HCT116 (cell line): ENCODE measurements at regions not wholly inside any gene's neighbourhood (a gene's known extent, or its start where the extent isn't known, plus 50 kb on each side); places are given as distances from the start of the nearest gene placed in this dataset.

Experiments used
- ATAC-seq: fragments of 200-7000 bp; cut with Tn5 transposase; 2 replicates; pipeline ENCODE4 v1.9.1; 2020; ENCODE audit warnings: mild to moderate bottlenecking, moderate library complexity
- BruUV-seq: library from RNA; stranded (reverse); fragments of 400-500 nt; replicated peaks from 2 replicates; lab custom pipeline; 2021; lab: Mats Ljungman, UMichigan
- CTCF ChIA-PET: fragments of 300-600 bp; sonication (Branson Sonifier 250); formaldehyde crosslinking; loops from one replicate; lab custom pipeline; 2021; ENCODE audit warnings: antibody characterized with exemption; lab: Charles Lee
- POLR2A ChIA-PET: fragments of 300-600, 350-600 bp; sonication (Branson Sonifier 250); formaldehyde crosslinking; loops from one replicate; lab custom pipeline; 2021; ENCODE audit warnings: antibody characterized with exemption; lab: Charles Lee
- RAD21 ChIA-PET, 2 experiments: fragments of 300-600 bp; sonication (Branson Sonifier 250); formaldehyde crosslinking; loops; one replicate each; lab custom pipeline; 2023; ENCODE audit warnings: low total read pairs in 2 of 2; ENCODE audit not compliant: uncharacterized antibody in 2 of 2, unreplicated experiment in 2 of 2, low non-redundant PET in 1 of 2; lab: Charles Lee
- DNase-seq: peaks from one replicate; pipeline ENCODE4 v3.0.0-alpha.2; 2010; ENCODE audit warnings: low read depth, low spot score
- H2AFZ ChIP-seq: fragments of 200-600 bp; shearing (Covaris generic), sonication (generic); 2 replicates; pipeline ENCODE4 v1.6.1; 2017; ENCODE audit warnings: low read depth, mixed run types, mixed read lengths, antibody characterized with exemption, low read length; ENCODE audit not compliant: poor library complexity, severe bottlenecking
- H3K27ac ChIP-seq: 2 replicates; pipeline ENCODE4 v1.5.1; 2012; ENCODE audit warnings: low read depth, low read length
- H3K27me3 ChIP-seq: fragments of 200-600 bp; sonication (generic); 2 replicates; pipeline ENCODE4 v1.6.1; 2016; ENCODE audit warnings: mixed run types, low read length, mixed read lengths; ENCODE audit not compliant: insufficient read depth
- H3K36me3 ChIP-seq, 2 experiments: fragments of 200-500 bp in 1 of 2; fragments of 200-600 bp in 1 of 2; sonication (Bioruptor generic) in 1 of 2; sonication (generic) in 1 of 2; 2 replicates each; pipeline versions ENCODE4 v1.5.1 to v1.6.1; 2014 to 2016; ENCODE audit warnings: low read length in 2 of 2, inconsistent platforms in 1 of 2, mixed read lengths in 1 of 2, mixed run types in 1 of 2; ENCODE audit not compliant: insufficient read depth in 2 of 2, control insufficient read depth in 1 of 2
- H3K4me1 ChIP-seq, 2 experiments: fragments of 200-600 bp in 1 of 2; sonication (generic) in 1 of 2; 2 replicates each; pipeline versions ENCODE4 v1.5.1 to v1.6.1; 2012 to 2017; ENCODE audit warnings: low read length in 2 of 2, inconsistent platforms in 1 of 2, mild to moderate bottlenecking in 1 of 2, mixed read lengths in 1 of 2, mixed run types in 1 of 2, moderate library complexity in 1 of 2; ENCODE audit not compliant: insufficient read depth in 2 of 2, control insufficient read depth in 1 of 2
- H3K4me2 ChIP-seq: fragments of 200-600 bp; sonication (generic); 2 replicates; pipeline ENCODE4 v1.6.1; 2017; ENCODE audit warnings: mixed run types, low read length, mixed read lengths
- H3K4me3 ChIP-seq, 2 experiments: fragments of 200-600 bp in 1 of 2; sonication (generic) in 1 of 2; replicated peaks in 1 of 2; 2 replicates each; pipeline ENCODE4 v1.5.1; 2011 to 2016; ENCODE audit warnings: low read length in 2 of 2, control low read depth in 1 of 2, low read depth in 1 of 2, mild to moderate bottlenecking in 1 of 2, mixed read lengths in 1 of 2, mixed run types in 1 of 2
- H3K79me2 ChIP-seq: fragments of 200-600 bp; sonication (generic); 2 replicates; pipeline ENCODE4 v1.6.1; 2017; ENCODE audit warnings: mild to moderate bottlenecking, mixed run types, low read length, moderate library complexity, mixed read lengths; ENCODE audit not compliant: insufficient read depth
- H3K9ac ChIP-seq: fragments of 200-600 bp; sonication (generic); 2 replicates; pipeline ENCODE4 v1.6.1; 2016; ENCODE audit warnings: low read length, mixed read lengths
- H3K9me2 ChIP-seq: fragments of 200-600 bp; sonication (generic), shearing (Covaris generic); 2 replicates; pipeline ENCODE4 v1.6.1; 2017; ENCODE audit warnings: mixed run types, mild to moderate bottlenecking, moderate library complexity; ENCODE audit not compliant: insufficient read depth
- H3K9me3 ChIP-seq, 2 experiments: fragments of 200-500 bp in 1 of 2; fragments of 200-600 bp in 1 of 2; sonication (Bioruptor generic) in 1 of 2; sonication (generic) in 1 of 2; 2 replicates each; pipeline ENCODE4 v1.6.1; 2014 to 2017; ENCODE audit warnings: low read length in 2 of 2, mixed read lengths in 2 of 2, inconsistent platforms in 1 of 2, low read depth in 1 of 2, mild to moderate bottlenecking in 1 of 2, mixed run types in 1 of 2, moderate library complexity in 1 of 2; ENCODE audit not compliant: control insufficient read depth in 1 of 2, insufficient read depth in 1 of 2
- H4K20me1 ChIP-seq: fragments of 200-600 bp; sonication (generic), shearing (Covaris generic); 2 replicates; pipeline ENCODE4 v1.6.1; 2017; ENCODE audit warnings: mixed run types, mild to moderate bottlenecking, moderate library complexity; ENCODE audit not compliant: insufficient read depth
- CBX3 ChIP-seq: IDR thresholded peaks from 2 replicates; pipeline ENCODE4 v1.6.1; 2012; ENCODE audit warnings: low read depth
- CEBPB ChIP-seq: IDR thresholded peaks from 2 replicates; pipeline ENCODE4 v1.6.1; 2012; ENCODE audit warnings: low read depth
- EGR1 ChIP-seq: IDR thresholded peaks from 2 replicates; pipeline ENCODE4 v1.6.1; 2012; ENCODE audit warnings: low read depth
- ELF1 ChIP-seq: IDR thresholded peaks from 2 replicates; pipeline ENCODE4 v1.6.1; 2012; ENCODE audit warnings: low read depth, borderline replicate concordance
- EZH2phosphoT487 ChIP-seq: fragments of 200-600 bp; IDR thresholded peaks from 2 replicates; pipeline ENCODE4 v1.6.1; 2018; ENCODE audit warnings: antibody characterized with exemption, borderline replicate concordance
- POLR2A ChIP-seq: IDR thresholded peaks from 2 replicates; pipeline ENCODE4 v1.7.0; 2011; ENCODE audit warnings: borderline replicate concordance; ENCODE audit not compliant: insufficient read depth, insufficient read length; ENCODE audit errors: extremely low read depth
- SIN3A ChIP-seq: IDR thresholded peaks from 2 replicates; pipeline ENCODE4 v1.6.1; 2012; ENCODE audit warnings: low read depth
- SP1 ChIP-seq: IDR thresholded peaks from 2 replicates; pipeline ENCODE4 v1.6.1; 2012; ENCODE audit warnings: low read depth
- YY1 ChIP-seq: IDR thresholded peaks from 2 replicates; pipeline ENCODE4 v1.6.1; 2011; ENCODE audit warnings: low read length, low read depth, moderate library complexity, mild to moderate bottlenecking; ENCODE audit not compliant: insufficient replicate concordance; ENCODE audit errors: extremely low read depth
- ZFX ChIP-seq: fragments of 450-650 bp; IDR thresholded peaks from 2 replicates; pipeline ENCODE4 v1.6.1; 2017
- intact Hi-C: fragments of 100-400 bp; cut with micrococcal nuclease; formaldehyde crosslinking; loops from 2 replicates; pipeline ENCODE4 v1.10.0; 2022
- TF ChIP-seq, protein P1 (sequence below): IDR thresholded peaks from 2 replicates; pipeline ENCODE4 v1.6.1; 2012; ENCODE audit warnings: low read depth
- TF ChIP-seq, protein P2 (sequence below): IDR thresholded peaks from 2 replicates; pipeline ENCODE4 v1.6.1; 2011; ENCODE audit warnings: mild to moderate bottlenecking, low read length, moderate library complexity; ENCODE audit not compliant: insufficient replicate concordance; ENCODE audit errors: extremely low read depth

GRCh38 chr11:33435216-33435615 is 178.0 kb downstream of the HIPK3 start:
- H3K4me1 ChIP-seq, result no peaks in the 10 kb centered on the region
- ChIA-PET POLR2A (no interaction called here), CTCF (no interaction called here), RAD21 (no interaction called here)
- no peak overlapping the region for H3K9ac ChIP-seq
- no peaks in the 10 kb centered on the region for H3K36me3 ChIP-seq
- no peak overlapping the region for H2AFZ ChIP-seq
- DNase-seq (no peak), ATAC-seq (no peak)
- no TSS peak for BruUV-seq
- peaks cover 0 to 4% of the 10 kb centered on the region in 2 experiments; a peak in 1 of 4 replicates for H3K9me3 ChIP-seq
- intact Hi-C loops, result no loop called here
- H3K9me2 ChIP-seq, result no peaks in the 10 kb centered on the region
- H3K79me2 ChIP-seq, result no peaks in the 10 kb centered on the region
- TF ChIP-seq CBX3 (no peak), CEBPB (no peak), YY1 (no peak), SIN3A (no peak), POLR2A (no peak), SP1 (no peak), EZH2phosphoT487 (no peak), ELF1 (no peak), EGR1 (no peak), ZFX (no peak)
- TF ChIP-seq, protein P1, sequence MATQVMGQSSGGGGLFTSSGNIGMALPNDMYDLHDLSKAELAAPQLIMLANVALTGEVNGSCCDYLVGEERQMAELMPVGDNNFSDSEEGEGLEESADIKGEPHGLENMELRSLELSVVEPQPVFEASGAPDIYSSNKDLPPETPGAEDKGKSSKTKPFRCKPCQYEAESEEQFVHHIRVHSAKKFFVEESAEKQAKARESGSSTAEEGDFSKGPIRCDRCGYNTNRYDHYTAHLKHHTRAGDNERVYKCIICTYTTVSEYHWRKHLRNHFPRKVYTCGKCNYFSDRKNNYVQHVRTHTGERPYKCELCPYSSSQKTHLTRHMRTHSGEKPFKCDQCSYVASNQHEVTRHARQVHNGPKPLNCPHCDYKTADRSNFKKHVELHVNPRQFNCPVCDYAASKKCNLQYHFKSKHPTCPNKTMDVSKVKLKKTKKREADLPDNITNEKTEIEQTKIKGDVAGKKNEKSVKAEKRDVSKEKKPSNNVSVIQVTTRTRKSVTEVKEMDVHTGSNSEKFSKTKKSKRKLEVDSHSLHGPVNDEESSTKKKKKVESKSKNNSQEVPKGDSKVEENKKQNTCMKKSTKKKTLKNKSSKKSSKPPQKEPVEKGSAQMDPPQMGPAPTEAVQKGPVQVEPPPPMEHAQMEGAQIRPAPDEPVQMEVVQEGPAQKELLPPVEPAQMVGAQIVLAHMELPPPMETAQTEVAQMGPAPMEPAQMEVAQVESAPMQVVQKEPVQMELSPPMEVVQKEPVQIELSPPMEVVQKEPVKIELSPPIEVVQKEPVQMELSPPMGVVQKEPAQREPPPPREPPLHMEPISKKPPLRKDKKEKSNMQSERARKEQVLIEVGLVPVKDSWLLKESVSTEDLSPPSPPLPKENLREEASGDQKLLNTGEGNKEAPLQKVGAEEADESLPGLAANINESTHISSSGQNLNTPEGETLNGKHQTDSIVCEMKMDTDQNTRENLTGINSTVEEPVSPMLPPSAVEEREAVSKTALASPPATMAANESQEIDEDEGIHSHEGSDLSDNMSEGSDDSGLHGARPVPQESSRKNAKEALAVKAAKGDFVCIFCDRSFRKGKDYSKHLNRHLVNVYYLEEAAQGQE, result no peak
- TF ChIP-seq, protein P2, sequence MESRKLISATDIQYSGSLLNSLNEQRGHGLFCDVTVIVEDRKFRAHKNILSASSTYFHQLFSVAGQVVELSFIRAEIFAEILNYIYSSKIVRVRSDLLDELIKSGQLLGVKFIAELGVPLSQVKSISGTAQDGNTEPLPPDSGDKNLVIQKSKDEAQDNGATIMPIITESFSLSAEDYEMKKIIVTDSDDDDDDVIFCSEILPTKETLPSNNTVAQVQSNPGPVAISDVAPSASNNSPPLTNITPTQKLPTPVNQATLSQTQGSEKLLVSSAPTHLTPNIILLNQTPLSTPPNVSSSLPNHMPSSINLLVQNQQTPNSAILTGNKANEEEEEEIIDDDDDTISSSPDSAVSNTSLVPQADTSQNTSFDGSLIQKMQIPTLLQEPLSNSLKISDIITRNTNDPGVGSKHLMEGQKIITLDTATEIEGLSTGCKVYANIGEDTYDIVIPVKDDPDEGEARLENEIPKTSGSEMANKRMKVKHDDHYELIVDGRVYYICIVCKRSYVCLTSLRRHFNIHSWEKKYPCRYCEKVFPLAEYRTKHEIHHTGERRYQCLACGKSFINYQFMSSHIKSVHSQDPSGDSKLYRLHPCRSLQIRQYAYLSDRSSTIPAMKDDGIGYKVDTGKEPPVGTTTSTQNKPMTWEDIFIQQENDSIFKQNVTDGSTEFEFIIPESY, result no peak
- no peak overlapping the region for H3K27ac ChIP-seq
- no peak overlapping the region for H3K4me3 ChIP-seq
- H3K4me2 ChIP-seq, result no peak overlapping the region
- no peaks in the 10 kb centered on the region for H4K20me1 ChIP-seq
- no peaks in the 10 kb centered on the region for H3K27me3 ChIP-seq
